H54 (cell line): ENCODE measurements at regions not wholly inside any gene's neighbourhood (a gene's known extent, or its start where the extent isn't known, plus 50 kb on each side); places are given as distances from the start of the nearest gene placed in this dataset.

ENCODE experiments used
- DNase-seq: peaks from one replicate; pipeline ENCODE4 v3.0.0; 2011; ENCODE audit warnings: low spot score, mixed read lengths; ENCODE audit not compliant: insufficient read length
- FAIRE-seq: peaks from 3 replicates; lab custom pipeline; 2011; peaks lifted over from hg19 to GRCh38; lab: Jason Lieb, UNC
- POLR2A ChIP-seq: IDR thresholded peaks from 2 replicates; pipeline ENCODE4 v1.6.1; 2011; ENCODE audit warnings: low read depth, mild to moderate bottlenecking, low read length

DNA sequence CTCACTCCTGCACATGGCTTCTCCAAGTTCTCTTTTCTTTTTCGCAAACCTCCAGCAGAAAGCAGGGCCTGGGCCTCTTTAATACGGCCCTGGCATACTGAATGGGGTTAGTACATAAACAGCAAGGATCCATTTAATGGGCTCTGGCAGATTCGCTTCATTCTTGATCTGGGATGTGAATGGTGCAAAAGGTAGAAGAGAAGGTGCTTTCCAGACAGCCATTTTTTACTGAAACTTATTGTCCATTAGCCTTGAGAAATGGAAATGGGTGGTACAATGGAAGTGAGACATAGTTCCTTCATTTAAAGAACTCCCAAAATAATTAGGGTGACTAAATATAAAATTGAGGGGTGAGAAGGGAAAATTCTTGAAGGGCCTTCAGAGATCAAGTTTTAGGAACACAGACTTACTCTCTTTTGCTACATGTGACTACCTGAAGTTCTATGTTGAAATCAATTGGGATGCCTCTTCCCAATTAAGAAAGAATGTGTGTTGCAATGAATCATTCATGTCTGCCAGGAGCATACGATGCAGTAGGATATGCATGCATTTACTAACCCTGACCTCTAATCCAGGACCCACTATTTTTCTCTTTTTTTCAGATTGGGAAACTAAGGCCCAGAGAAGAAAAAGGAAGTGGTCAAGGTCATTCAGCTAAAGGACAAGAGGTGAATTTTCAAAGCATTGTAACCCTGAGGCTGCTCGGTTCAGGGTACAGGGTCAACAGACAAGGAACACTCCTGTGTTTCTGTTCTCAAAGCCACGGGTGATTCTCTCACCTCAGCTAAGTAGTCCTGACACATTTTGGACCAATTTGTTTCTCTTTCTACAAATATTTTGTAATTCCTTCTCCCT is 144.1 kb downstream of the BBOX1 start:
- TF ChIP-seq POLR2A, result no peak
- FAIRE-seq, result no peak

DNA sequence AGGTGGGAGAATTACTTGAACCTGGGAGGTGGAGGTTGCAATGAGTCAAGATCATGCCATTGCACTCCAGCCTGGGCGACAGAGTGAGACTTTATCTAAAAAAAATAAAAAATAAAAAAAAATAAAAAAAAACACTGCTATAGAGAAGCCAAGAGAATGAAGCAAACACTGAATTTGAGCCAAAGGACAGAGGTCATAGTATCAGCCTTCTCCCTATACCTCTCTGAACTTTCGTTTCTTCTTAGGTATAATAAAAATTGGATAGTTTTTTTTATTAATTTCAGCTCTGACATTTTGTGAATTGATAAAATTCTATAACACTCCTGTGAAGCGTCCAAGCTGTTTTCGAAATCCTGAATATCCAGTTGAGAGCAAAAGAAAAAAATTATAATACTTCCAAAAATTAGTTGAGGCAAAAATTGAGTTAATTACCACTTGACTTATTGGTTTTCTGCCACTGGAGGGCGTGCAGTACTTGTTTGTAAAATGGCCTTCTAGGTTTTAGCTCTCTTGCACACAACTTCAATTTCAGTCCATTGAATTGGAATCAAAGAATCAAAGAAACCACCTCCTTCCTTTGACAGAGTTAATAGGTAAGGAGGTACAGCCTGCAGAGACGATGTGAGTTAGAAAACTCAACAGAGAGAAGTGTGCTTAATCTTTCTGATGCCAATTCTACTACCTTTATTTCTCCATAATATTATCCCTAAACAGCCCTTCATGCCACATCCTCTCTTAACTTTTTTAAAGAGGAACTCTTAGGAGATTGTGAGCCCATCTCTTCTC is 143.2 kb downstream of the BBOX1 start:
- DNase-seq, result no peak
- no peak for TF ChIP-seq POLR2A
- peak; percentile 62 for FAIRE-seq

More for the DNA sequence above, 144.1 kb downstream of the BBOX1 start:
- DNase-seq, result no peak

DNA sequence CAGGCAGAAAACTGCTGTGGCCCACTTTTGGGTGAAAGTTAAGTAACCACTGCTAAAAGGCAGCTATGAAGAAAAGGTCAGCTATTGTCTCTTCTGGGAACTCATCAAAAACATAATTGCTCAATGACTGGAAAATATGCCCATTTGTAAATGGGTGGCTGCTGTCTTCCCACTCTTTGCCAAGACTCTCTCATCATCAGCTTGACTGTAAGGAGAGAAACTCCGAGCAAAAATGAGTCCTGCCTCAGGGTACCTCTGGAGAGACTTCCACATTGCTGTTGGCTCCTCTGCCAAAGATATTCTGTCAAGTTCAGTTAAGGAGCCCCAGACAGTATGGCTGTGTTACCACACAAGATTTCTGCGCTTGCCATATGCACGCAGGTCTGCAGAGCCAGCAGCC is 138.7 kb downstream of the BBOX1 start:
- TF ChIP-seq POLR2A, result no peak
- DNase-seq (no peak), FAIRE-seq (no peak)

DNA sequence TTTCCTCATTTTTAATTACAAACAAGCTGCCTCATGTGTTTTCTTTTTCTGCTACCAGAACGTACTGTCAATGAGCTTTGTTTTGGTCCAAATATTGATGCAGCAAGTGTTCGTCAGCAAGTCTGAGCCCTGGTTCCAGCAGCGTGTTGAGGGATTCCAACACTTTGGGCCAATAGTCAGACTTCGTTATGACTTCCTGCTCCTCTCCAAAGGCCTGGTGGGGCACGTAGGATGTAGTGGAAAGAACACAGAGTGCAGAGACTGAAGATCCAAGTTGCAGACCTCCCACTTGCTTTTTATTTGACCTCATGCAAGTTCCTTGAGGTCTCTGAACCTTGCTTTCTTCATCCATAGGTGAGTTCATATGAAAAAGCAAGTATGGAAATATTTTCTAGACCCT is 138.2 kb downstream of the BBOX1 start:
- no peak for DNase-seq
- no peak for TF ChIP-seq POLR2A
- FAIRE-seq, result no peak
